WTC11 (cell line): ENCODE measurements at regions not wholly inside any gene's neighbourhood (a gene's known extent, or its start where the extent isn't known, plus 50 kb on each side); places are given as distances from the start of the nearest gene placed in this dataset.

Experiments
- ATAC-seq: fragments of 200-7000 bp; cut with Tn5 transposase; 2 replicates; pipeline ENCODE4 v1.10.0; 2021; ENCODE audit warnings: mild to moderate bottlenecking, moderate library complexity
- CTCF ChIA-PET: fragments of 300-600 bp; sonication (Branson Sonifier 250); formaldehyde crosslinking; loops from one replicate; lab custom pipeline; 2021; ENCODE audit warnings: antibody characterized with exemption; lab: Charles Lee
- POLR2A ChIA-PET: fragments of 350-600 bp; sonication (Branson Sonifier 250); formaldehyde crosslinking; loops from one replicate; lab custom pipeline; 2021; ENCODE audit warnings: antibody characterized with exemption; lab: Charles Lee
- DNase-seq: peaks from one replicate; pipeline ENCODE4 v3.0.0; 2021; ENCODE audit warnings: low spot score
- H3K27ac Mint-ChIP-seq: 2 replicates; pipeline ENCODE4 v1.8.0; 2021; ENCODE audit warnings: mixed read lengths
- H3K27me3 Mint-ChIP-seq: 2 replicates; pipeline ENCODE4 v1.8.0; 2021; ENCODE audit warnings: low read depth, mild to moderate bottlenecking, moderate library complexity, mixed read lengths
- H3K36me3 Mint-ChIP-seq: 2 replicates; pipeline ENCODE4 v1.8.0; 2021; ENCODE audit warnings: mixed read lengths
- H3K4me1 Mint-ChIP-seq: 2 replicates; pipeline ENCODE4 v1.8.0; 2022; ENCODE audit warnings: mixed read lengths
- H3K4me3 Mint-ChIP-seq: 2 replicates; pipeline ENCODE4 v1.8.0; 2021; ENCODE audit warnings: mild to moderate bottlenecking, moderate library complexity, mixed read lengths
- H3K9me3 Mint-ChIP-seq: 2 replicates; pipeline ENCODE4 v1.8.0; 2021; ENCODE audit warnings: mixed read lengths
- HMGA2 ChIP-seq: fragments of 250-450 bp; sonication (Bioruptor Pico); IDR thresholded peaks from 2 replicates; pipeline ENCODE4 v1.4.0; 2021; ENCODE audit warnings: mild to moderate bottlenecking, moderate library complexity
- IRF2 ChIP-seq: sonication (generic); formaldehyde crosslinking; IDR thresholded peaks from 2 replicates; pipeline ENCODE4 v1.8.0; 2022; ENCODE audit warnings: low read depth, missing genetic modification reagents, borderline replicate concordance
- JAZF1 ChIP-seq: fragments of 250-450 bp; sonication (Bioruptor Pico); IDR thresholded peaks from 2 replicates; pipeline ENCODE4 v1.9.0; 2021; ENCODE audit warnings: moderate library complexity, mild to moderate bottlenecking, inconsistent platforms
- KAT7 ChIP-seq: sonication (generic); formaldehyde crosslinking; IDR thresholded peaks from 2 replicates; pipeline ENCODE4 v1.8.1; 2023; ENCODE audit warnings: missing genetic modification reagents, mild to moderate bottlenecking, borderline replicate concordance
- NFATC4 ChIP-seq: fragments of 250-450 bp; sonication (Bioruptor Pico); IDR thresholded peaks from 2 replicates; pipeline ENCODE4 v1.9.0; 2021; ENCODE audit warnings: mild to moderate bottlenecking
- OVOL2 ChIP-seq: fragments of 250-450 bp; sonication (Bioruptor Pico); IDR thresholded peaks from 2 replicates; pipeline ENCODE4 v1.9.0; 2021; ENCODE audit warnings: mild to moderate bottlenecking, borderline replicate concordance
- SP1 ChIP-seq: sonication (generic); formaldehyde crosslinking; conservative IDR thresholded peaks from 2 replicates; pipeline ENCODE4 v1.8.1; 2022; ENCODE audit warnings: missing genetic modification reagents
- TCF7 ChIP-seq: sonication (generic); formaldehyde crosslinking; IDR thresholded peaks from 2 replicates; pipeline ENCODE4 v1.8.0; 2022; ENCODE audit warnings: mild to moderate bottlenecking, low read depth, missing genetic modification reagents, moderate library complexity
- ZNF671 ChIP-seq: fragments of 250-450 bp; sonication (Bioruptor Pico); IDR thresholded peaks from 2 replicates; pipeline ENCODE4 v1.8.0; 2021; ENCODE audit warnings: mild to moderate bottlenecking
- TF ChIP-seq, protein P1 (sequence below): sonication (generic); formaldehyde crosslinking; IDR thresholded peaks from 2 replicates; pipeline ENCODE4 v1.8.1; 2023; ENCODE audit warnings: mild to moderate bottlenecking, missing genetic modification reagents, moderate library complexity
- TF ChIP-seq, protein P2 (sequence below): sonication (generic); formaldehyde crosslinking; IDR thresholded peaks from 2 replicates; pipeline ENCODE4 v1.8.0; 2022; ENCODE audit warnings: mild to moderate bottlenecking, missing genetic modification reagents
- TF ChIP-seq, protein P3 (sequence below): fragments of 250-450 bp; sonication (Bioruptor Pico); IDR thresholded peaks from 2 replicates; pipeline ENCODE4 v1.9.0; 2021; ENCODE audit warnings: mild to moderate bottlenecking, borderline replicate concordance
- TF ChIP-seq, protein P4 (sequence below): sonication (generic); formaldehyde crosslinking; IDR thresholded peaks from 2 replicates; pipeline ENCODE4 v1.8.0; 2022; ENCODE audit warnings: mild to moderate bottlenecking, missing genetic modification reagents
- TF ChIP-seq, protein P5 (sequence below): sonication (generic); formaldehyde crosslinking; conservative IDR thresholded peaks from 2 replicates; pipeline ENCODE4 v1.8.1; 2022; ENCODE audit warnings: mild to moderate bottlenecking, missing genetic modification reagents
- TF ChIP-seq, protein P6 (sequence below): sonication (generic); formaldehyde crosslinking; IDR thresholded peaks from 2 replicates; pipeline ENCODE4 v1.8.1; 2022; ENCODE audit warnings: missing genetic modification reagents, borderline replicate concordance
- TF ChIP-seq, protein P7 (sequence below): sonication (generic); formaldehyde crosslinking; IDR thresholded peaks from 2 replicates; pipeline ENCODE4 v1.8.1; 2023; ENCODE audit warnings: mild to moderate bottlenecking, missing genetic modification reagents
- TF ChIP-seq, protein P8 (sequence below): fragments of 250-450 bp; sonication (Bioruptor Pico); IDR thresholded peaks from 2 replicates; pipeline ENCODE4 v2.1.2; 2022; ENCODE audit warnings: mild to moderate bottlenecking, moderate library complexity

DNA sequence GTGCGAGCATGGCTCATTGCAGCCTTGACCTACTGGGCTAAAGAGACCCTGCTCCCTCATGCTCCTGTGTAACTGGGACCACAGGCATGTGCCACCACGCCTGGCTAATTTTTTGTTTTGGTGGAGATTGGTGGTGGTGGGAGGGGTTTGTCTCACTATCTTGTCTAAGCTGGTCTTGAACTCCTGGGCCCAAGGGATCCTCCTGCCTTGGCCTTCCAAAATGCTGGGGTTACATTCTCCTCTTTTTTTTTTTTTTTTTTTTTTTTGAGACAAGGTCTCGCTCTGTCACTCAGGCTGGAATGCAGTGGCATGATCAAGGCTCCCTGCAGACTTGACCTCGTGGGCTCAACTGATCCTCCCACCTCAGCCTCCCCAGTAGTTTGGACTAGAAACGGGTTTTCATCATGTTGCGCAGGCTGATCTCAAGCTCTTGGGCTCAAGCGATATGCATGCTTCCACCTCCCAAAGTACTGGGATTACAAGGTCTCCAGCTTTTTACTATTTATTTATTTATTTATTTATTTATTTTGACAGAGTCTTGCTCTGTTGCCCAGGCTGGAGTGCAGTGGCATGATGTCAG lies 238.3 kb downstream of the MYCN start:
- ChIA-PET CTCF (interaction anchor here (0.6 kb wide), 1 partner anchor 159 kb away, joined by 3 read pairs; no protein-coding TSS in a partner anchor), POLR2A (no interaction called here)
- no peaks in the 10 kb centered on the region for H3K9me3 Mint-ChIP-seq
- H3K36me3 Mint-ChIP-seq: no peaks in the 10 kb centered on the region
- DNase-seq (no peak), ATAC-seq (no peak)
- H3K27ac Mint-ChIP-seq: no peak overlapping the region
- no peaks in the 10 kb centered on the region for H3K27me3 Mint-ChIP-seq
- TF ChIP-seq SP1 (no peak), KAT7 (CRISPR knock-in tag) (no peak), JAZF1 (no peak), NFATC4 (CRISPR knock-in tag) (no peak), OVOL2 (CRISPR knock-in tag) (no peak), ZNF671 (CRISPR knock-in tag) (no peak), TCF7 (no peak), HMGA2 (CRISPR knock-in tag) (no peak), IRF2 (no peak)
- TF ChIP-seq, protein P1, sequence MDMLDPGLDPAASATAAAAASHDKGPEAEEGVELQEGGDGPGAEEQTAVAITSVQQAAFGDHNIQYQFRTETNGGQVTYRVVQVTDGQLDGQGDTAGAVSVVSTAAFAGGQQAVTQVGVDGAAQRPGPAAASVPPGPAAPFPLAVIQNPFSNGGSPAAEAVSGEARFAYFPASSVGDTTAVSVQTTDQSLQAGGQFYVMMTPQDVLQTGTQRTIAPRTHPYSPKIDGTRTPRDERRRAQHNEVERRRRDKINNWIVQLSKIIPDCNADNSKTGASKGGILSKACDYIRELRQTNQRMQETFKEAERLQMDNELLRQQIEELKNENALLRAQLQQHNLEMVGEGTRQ (CRISPR knock-in tag): no peak
- TF ChIP-seq, protein P2, sequence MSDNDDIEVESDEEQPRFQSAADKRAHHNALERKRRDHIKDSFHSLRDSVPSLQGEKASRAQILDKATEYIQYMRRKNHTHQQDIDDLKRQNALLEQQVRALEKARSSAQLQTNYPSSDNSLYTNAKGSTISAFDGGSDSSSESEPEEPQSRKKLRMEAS (CRISPR knock-in tag): no peak
- TF ChIP-seq, protein P3, sequence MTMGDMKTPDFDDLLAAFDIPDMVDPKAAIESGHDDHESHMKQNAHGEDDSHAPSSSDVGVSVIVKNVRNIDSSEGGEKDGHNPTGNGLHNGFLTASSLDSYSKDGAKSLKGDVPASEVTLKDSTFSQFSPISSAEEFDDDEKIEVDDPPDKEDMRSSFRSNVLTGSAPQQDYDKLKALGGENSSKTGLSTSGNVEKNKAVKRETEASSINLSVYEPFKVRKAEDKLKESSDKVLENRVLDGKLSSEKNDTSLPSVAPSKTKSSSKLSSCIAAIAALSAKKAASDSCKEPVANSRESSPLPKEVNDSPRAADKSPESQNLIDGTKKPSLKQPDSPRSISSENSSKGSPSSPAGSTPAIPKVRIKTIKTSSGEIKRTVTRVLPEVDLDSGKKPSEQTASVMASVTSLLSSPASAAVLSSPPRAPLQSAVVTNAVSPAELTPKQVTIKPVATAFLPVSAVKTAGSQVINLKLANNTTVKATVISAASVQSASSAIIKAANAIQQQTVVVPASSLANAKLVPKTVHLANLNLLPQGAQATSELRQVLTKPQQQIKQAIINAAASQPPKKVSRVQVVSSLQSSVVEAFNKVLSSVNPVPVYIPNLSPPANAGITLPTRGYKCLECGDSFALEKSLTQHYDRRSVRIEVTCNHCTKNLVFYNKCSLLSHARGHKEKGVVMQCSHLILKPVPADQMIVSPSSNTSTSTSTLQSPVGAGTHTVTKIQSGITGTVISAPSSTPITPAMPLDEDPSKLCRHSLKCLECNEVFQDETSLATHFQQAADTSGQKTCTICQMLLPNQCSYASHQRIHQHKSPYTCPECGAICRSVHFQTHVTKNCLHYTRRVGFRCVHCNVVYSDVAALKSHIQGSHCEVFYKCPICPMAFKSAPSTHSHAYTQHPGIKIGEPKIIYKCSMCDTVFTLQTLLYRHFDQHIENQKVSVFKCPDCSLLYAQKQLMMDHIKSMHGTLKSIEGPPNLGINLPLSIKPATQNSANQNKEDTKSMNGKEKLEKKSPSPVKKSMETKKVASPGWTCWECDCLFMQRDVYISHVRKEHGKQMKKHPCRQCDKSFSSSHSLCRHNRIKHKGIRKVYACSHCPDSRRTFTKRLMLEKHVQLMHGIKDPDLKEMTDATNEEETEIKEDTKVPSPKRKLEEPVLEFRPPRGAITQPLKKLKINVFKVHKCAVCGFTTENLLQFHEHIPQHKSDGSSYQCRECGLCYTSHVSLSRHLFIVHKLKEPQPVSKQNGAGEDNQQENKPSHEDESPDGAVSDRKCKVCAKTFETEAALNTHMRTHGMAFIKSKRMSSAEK (CRISPR knock-in tag): no peak
- TF ChIP-seq, protein P4, sequence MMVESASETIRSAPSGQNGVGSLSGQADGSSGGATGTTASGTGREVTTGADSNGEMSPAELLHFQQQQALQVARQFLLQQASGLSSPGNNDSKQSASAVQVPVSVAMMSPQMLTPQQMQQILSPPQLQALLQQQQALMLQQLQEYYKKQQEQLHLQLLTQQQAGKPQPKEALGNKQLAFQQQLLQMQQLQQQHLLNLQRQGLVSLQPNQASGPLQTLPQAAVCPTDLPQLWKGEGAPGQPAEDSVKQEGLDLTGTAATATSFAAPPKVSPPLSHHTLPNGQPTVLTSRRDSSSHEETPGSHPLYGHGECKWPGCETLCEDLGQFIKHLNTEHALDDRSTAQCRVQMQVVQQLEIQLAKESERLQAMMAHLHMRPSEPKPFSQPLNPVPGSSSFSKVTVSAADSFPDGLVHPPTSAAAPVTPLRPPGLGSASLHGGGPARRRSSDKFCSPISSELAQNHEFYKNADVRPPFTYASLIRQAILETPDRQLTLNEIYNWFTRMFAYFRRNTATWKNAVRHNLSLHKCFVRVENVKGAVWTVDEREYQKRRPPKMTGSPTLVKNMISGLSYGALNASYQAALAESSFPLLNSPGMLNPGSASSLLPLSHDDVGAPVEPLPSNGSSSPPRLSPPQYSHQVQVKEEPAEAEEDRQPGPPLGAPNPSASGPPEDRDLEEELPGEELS: no peak
- TF ChIP-seq, protein P5, sequence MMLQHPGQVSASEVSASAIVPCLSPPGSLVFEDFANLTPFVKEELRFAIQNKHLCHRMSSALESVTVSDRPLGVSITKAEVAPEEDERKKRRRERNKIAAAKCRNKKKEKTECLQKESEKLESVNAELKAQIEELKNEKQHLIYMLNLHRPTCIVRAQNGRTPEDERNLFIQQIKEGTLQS: no peak
- TF ChIP-seq, protein P6, sequence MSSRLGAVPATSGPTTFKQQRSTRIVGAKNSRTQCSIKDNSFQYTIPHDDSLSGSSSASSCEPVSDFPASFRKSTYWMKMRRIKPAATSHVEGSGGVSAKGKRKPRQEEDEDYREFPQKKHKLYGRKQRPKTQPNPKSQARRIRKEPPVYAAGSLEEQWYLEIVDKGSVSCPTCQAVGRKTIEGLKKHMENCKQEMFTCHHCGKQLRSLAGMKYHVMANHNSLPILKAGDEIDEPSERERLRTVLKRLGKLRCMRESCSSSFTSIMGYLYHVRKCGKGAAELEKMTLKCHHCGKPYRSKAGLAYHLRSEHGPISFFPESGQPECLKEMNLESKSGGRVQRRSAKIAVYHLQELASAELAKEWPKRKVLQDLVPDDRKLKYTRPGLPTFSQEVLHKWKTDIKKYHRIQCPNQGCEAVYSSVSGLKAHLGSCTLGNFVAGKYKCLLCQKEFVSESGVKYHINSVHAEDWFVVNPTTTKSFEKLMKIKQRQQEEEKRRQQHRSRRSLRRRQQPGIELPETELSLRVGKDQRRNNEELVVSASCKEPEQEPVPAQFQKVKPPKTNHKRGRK (CRISPR knock-in tag): no peak
- TF ChIP-seq, protein P7, sequence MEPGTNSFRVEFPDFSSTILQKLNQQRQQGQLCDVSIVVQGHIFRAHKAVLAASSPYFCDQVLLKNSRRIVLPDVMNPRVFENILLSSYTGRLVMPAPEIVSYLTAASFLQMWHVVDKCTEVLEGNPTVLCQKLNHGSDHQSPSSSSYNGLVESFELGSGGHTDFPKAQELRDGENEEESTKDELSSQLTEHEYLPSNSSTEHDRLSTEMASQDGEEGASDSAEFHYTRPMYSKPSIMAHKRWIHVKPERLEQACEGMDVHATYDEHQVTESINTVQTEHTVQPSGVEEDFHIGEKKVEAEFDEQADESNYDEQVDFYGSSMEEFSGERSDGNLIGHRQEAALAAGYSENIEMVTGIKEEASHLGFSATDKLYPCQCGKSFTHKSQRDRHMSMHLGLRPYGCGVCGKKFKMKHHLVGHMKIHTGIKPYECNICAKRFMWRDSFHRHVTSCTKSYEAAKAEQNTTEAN (CRISPR knock-in tag): no peak
- TF ChIP-seq, protein P8, sequence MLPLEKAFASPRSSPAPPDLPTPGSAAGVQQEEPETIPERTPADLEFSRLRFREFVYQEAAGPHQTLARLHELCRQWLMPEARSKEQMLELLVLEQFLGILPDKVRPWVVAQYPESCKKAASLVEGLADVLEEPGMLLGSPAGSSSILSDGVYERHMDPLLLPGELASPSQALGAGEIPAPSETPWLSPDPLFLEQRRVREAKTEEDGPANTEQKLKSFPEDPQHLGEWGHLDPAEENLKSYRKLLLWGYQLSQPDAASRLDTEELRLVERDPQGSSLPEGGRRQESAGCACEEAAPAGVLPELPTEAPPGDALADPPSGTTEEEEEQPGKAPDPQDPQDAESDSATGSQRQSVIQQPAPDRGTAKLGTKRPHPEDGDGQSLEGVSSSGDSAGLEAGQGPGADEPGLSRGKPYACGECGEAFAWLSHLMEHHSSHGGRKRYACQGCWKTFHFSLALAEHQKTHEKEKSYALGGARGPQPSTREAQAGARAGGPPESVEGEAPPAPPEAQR (CRISPR knock-in tag): no peak
- H3K4me3 Mint-ChIP-seq: no peak overlapping the region
- peaks cover 18% of the 10 kb centered on the region for H3K4me1 Mint-ChIP-seq
